CD4-positive, alpha-beta T cell (primary cell): ENCODE measurements at regions not wholly inside any gene's neighbourhood (a gene's known extent, or its start where the extent isn't known, plus 50 kb on each side); places are given as distances from the start of the nearest gene placed in this dataset.

Experiments
- ATAC-seq: fragments of 200-7000 bp; cut with Tn5 transposase; one replicate; pipeline ENCODE4 v1.10.0; 2022; ENCODE audit warnings: mild to moderate bottlenecking; ENCODE audit not compliant: poor library complexity
- CTCF ChIA-PET: fragments of 350-600 bp; sonication (Branson Sonifier 250); formaldehyde crosslinking; loops from one replicate; lab custom pipeline; 2021; ENCODE audit warnings: antibody characterized with exemption, inconsistent platforms; lab: Charles Lee
- POLR2A ChIA-PET: fragments of 350-600 bp; sonication (Branson Sonifier 250); formaldehyde crosslinking; loops from one replicate; lab custom pipeline; 2021; ENCODE audit warnings: antibody characterized with exemption, inconsistent platforms; lab: Charles Lee
- DNase-seq, 14 experiments: peaks; one replicate each; pipeline ENCODE4 v3.0.0-alpha.2; 2013 to 2020; ENCODE audit warnings: mixed read lengths in 2 of 14
- H3K27ac ChIP-seq, 2 donors: one replicate each; pipeline versions ENCODE4 v1.5.1 to v1.7.0; 2013; ENCODE audit warnings: low read length in 2 of 2, low read depth in 1 of 2, mild to moderate bottlenecking in 1 of 2
- H3K27me3 ChIP-seq, 2 experiments: 1 replicate in 1 of 2; 2 replicates in 1 of 2; pipeline versions ENCODE4 v1.6.1 to v1.7.0; 2013; ENCODE audit warnings: low read length in 2 of 2, control low read depth in 1 of 2, mild to moderate bottlenecking in 1 of 2, moderate library complexity in 1 of 2; ENCODE audit not compliant: insufficient read depth in 2 of 2, control insufficient read depth in 1 of 2
- H3K36me3 ChIP-seq: one replicate; pipeline ENCODE4 v1.6.1; 2013; ENCODE audit warnings: low read length, control low read depth; ENCODE audit not compliant: insufficient read depth
- H3K4me1 ChIP-seq: one replicate; pipeline ENCODE4 v1.6.1; 2013; ENCODE audit warnings: low read length, control low read depth; ENCODE audit not compliant: insufficient read depth
- H3K4me3 ChIP-seq: one replicate; pipeline ENCODE4 v1.5.1; 2013; ENCODE audit warnings: mild to moderate bottlenecking, low read length, moderate library complexity
- H3K9me3 ChIP-seq, 2 experiments: 1 replicate in 1 of 2; 2 replicates in 1 of 2; pipeline versions ENCODE4 v1.6.1 to v1.7.0; 2013; ENCODE audit warnings: low read length in 2 of 2, mild to moderate bottlenecking in 2 of 2, control low read depth in 1 of 2, moderate library complexity in 1 of 2; ENCODE audit not compliant: control insufficient read depth in 1 of 2, insufficient read depth in 1 of 2
- H3K27ac Mint-ChIP-seq: one replicate; pipeline ENCODE4 v1.8.0; 2020; ENCODE audit warnings: mixed read lengths
- H3K27me3 Mint-ChIP-seq: one replicate; pipeline ENCODE4 v1.8.0; 2021; ENCODE audit warnings: mixed read lengths
- H3K36me3 Mint-ChIP-seq: one replicate; pipeline ENCODE4 v1.8.0; 2021; ENCODE audit warnings: low read depth, mixed read lengths
- H3K4me1 Mint-ChIP-seq: one replicate; pipeline ENCODE4 v1.8.0; 2021; ENCODE audit warnings: low read depth, mixed read lengths
- H3K4me3 Mint-ChIP-seq: one replicate; pipeline ENCODE4 v1.8.0; 2020; ENCODE audit warnings: mild to moderate bottlenecking, mixed read lengths
- H3K9me3 Mint-ChIP-seq: one replicate; pipeline ENCODE4 v1.8.0; 2020; ENCODE audit warnings: mixed read lengths
- intact Hi-C, 2 experiments: fragments of 100-400 bp; cut with DNase I in 1 of 2; cut with micrococcal nuclease in 1 of 2; formaldehyde crosslinking; loops; one replicate each; pipeline versions ENCODE4 v1.15.1 to v1.9.0; 2023 to 2025; cut with DNase I, micrococcal nuclease
- TF ChIP-seq, protein P1 (sequence below): fragments of 200-600 bp; IDR thresholded peaks from one replicate; pipeline ENCODE4 v1.8.0; 2022; ENCODE audit warnings: antibody characterized with exemption, mild to moderate bottlenecking

DNA sequence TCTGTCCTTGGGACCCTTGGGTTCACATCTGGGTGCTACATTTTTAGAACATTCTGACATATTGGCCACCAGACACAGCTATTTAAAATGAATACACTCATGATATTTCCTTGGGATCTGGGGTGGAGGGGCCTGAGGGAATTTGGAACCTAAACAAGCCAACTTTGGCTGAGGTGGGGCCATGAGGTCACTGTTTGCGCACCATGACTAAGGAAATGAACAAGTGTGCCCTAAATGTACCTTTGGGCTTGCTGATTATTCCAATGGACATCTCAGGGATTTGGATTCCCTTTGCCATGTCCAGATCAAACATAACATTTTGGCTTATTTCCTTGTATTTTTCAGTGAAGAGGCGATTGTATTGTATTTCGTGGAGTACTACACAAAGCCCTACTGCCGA lies 80.5 kb upstream of the SEC11C start:
- ChIA-PET CTCF (no interaction called here), POLR2A (no interaction called here)
- Mint-ChIP-seq H3K27ac (no peak overlapping the region), H3K4me3 (no peak overlapping the region), H3K27me3 (peaks cover 50% of the 10 kb centered on the region), H3K4me1 (no peaks in the 10 kb centered on the region), H3K9me3 (no peaks in the 10 kb centered on the region), H3K36me3 (no peaks in the 10 kb centered on the region)
- DNase-seq (no peak), ATAC-seq (no peak)
- H3K36me3 ChIP-seq, result no peaks in the 10 kb centered on the region
- no peak overlapping the region for H3K4me3 ChIP-seq
- TF ChIP-seq, protein P1, sequence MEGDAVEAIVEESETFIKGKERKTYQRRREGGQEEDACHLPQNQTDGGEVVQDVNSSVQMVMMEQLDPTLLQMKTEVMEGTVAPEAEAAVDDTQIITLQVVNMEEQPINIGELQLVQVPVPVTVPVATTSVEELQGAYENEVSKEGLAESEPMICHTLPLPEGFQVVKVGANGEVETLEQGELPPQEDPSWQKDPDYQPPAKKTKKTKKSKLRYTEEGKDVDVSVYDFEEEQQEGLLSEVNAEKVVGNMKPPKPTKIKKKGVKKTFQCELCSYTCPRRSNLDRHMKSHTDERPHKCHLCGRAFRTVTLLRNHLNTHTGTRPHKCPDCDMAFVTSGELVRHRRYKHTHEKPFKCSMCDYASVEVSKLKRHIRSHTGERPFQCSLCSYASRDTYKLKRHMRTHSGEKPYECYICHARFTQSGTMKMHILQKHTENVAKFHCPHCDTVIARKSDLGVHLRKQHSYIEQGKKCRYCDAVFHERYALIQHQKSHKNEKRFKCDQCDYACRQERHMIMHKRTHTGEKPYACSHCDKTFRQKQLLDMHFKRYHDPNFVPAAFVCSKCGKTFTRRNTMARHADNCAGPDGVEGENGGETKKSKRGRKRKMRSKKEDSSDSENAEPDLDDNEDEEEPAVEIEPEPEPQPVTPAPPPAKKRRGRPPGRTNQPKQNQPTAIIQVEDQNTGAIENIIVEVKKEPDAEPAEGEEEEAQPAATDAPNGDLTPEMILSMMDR, result no peak
- H3K4me1 ChIP-seq, result no peaks in the 10 kb centered on the region
- H3K9me3 ChIP-seq, result no peaks in the 10 kb centered on the region
- peaks cover 9% of the 10 kb centered on the region in 2 experiments for H3K27me3 ChIP-seq
- intact Hi-C loops, result no loop called here
- no peak overlapping the region for H3K27ac ChIP-seq

DNA sequence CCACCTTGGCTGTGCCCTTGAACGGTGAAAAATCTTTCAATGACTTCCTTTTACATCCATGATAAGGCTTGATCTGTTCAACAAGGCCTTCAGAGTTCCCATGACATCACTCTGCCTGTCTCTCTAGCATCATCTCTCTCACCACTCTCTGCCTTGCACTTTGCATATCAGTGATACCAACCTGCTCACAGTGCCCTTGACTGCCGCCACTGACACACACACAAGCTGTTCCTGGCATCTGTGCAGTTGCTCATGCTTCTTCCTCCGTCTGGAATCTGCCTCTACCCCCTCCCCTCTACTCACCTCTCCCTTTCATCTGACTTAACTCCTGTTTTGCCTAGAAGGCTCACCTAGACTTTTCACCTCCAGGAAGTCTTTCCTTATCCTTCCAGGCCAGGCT lies 79.1 kb upstream of the SEC11C start:
- Mint-ChIP-seq H3K4me3 (no peak overlapping the region), H3K9me3 (no peaks in the 10 kb centered on the region), H3K27me3 (peaks cover 50% of the 10 kb centered on the region), H3K27ac (no peak overlapping the region), H3K36me3 (no peaks in the 10 kb centered on the region), H3K4me1 (no peaks in the 10 kb centered on the region)
- no peak overlapping the region for H3K4me3 ChIP-seq
- no peaks in the 10 kb centered on the region for H3K36me3 ChIP-seq
- intact Hi-C loops, result no loop called here
- no peak overlapping the region for H3K27ac ChIP-seq
- H3K4me1 ChIP-seq, result no peaks in the 10 kb centered on the region
- POLR2A ChIA-PET, result no interaction called here
- no peaks in the 10 kb centered on the region for H3K9me3 ChIP-seq
- CTCF ChIA-PET, result no interaction called here
- TF ChIP-seq, protein P1, result no peak
- H3K27me3 ChIP-seq, result peaks cover 9% of the 10 kb centered on the region in 2 experiments
- ATAC-seq (no peak), DNase-seq (no peak)

DNA sequence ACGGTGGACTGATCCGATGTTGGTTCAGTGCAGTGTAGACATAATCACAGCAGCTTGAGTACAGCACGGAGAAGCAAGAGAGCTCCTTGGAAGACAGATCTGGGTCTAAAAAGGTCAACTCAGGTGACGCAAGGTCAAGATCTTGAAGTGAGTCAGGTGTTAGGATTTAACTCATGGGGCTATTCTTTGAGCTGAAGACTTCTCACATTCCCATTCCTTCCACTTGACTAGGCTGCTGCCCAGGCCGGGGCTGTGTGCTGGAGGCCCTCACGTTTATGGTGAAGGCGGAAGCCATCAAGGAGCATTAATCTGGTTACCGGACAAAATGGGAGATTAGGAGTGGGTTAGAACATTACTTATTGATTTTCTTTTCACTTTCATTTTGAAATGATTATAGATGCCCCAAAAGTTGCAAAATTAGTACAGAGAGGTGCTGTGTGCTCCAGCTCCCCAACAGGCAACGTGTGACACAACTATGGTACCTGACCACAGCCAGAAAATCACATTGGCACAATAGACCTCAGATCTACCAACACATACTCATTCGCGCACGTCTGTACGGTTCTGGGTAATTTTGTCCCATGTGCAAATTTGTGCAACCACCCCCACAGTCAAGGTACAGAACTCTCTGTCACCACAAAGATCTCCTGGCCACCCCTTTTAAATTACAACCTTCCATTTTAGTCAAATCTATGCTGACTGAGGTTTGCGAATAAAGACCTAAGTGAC lies 77.6 kb upstream of the SEC11C start:
- intact Hi-C loops, result no loop called here
- peaks cover 9% of the 10 kb centered on the region in 2 experiments for H3K27me3 ChIP-seq
- no peak overlapping the region for H3K27ac ChIP-seq
- no peak overlapping the region for H3K4me3 ChIP-seq
- ChIA-PET CTCF (interaction anchor here (0.7 kb wide), 1 partner anchor 8 kb away, joined by 3 read pairs; no protein-coding TSS in a partner anchor), POLR2A (no interaction called here)
- DNase-seq (no peak), ATAC-seq (no peak)
- TF ChIP-seq, protein P1, result no peak
- Mint-ChIP-seq H3K36me3 (no peaks in the 10 kb centered on the region), H3K27me3 (peaks cover 43% of the 10 kb centered on the region), H3K9me3 (no peaks in the 10 kb centered on the region), H3K4me1 (no peaks in the 10 kb centered on the region), H3K27ac (no peak overlapping the region), H3K4me3 (no peak overlapping the region)
- H3K9me3 ChIP-seq, result no peaks in the 10 kb centered on the region
- H3K4me1 ChIP-seq, result no peaks in the 10 kb centered on the region
- H3K36me3 ChIP-seq, result no peaks in the 10 kb centered on the region
